GM18867 (cell line): ENCODE measurements at regions not wholly inside any gene's neighbourhood (a gene's known extent, or its start where the extent isn't known, plus 50 kb on each side); places are given as distances from the start of the nearest gene placed in this dataset.
"Not testable (repeated sequence)": the region's sequence is repeated elsewhere in the genome, so short reads cannot be mapped to it uniquely, and the experiment has no call there.

Source experiments
- ATAC-seq: cut with Tn5 transposase; IDR thresholded peaks from one replicate; pipeline ENCODE4 v1.9.1; 2021; ENCODE audit warnings: mild to moderate bottlenecking, moderate library complexity; ENCODE audit not compliant: unreplicated experiment

DNA sequence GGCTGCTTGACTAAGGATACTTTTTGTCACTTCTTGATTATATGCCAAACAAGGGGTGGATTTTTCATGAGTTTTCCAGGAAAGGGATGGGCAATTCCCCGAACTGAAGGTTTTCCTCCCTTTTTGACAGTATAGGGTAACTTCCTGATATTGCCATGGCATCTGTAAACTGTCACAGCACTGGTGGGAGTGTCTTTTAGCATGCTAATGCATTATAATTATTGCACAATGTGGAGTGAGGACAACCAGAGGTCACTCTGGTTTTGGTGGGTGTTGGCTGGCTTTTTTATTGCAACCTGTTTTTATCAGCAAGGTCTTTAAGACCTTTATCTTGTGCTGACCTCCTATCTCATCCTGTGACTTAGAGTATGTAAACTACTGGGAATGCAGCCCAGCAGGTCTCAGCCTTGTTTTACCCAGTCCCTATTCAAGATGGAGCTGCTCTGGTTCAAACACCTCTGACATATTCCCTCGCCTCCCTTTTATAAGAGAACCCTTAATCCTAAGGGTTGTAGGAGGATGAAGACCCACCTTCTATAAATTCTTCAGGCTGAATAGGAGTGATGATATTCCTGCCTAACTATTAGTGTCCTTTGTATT, 471.2 kb downstream of the ATP23 start:
- ATAC-seq, result no peak

DNA sequence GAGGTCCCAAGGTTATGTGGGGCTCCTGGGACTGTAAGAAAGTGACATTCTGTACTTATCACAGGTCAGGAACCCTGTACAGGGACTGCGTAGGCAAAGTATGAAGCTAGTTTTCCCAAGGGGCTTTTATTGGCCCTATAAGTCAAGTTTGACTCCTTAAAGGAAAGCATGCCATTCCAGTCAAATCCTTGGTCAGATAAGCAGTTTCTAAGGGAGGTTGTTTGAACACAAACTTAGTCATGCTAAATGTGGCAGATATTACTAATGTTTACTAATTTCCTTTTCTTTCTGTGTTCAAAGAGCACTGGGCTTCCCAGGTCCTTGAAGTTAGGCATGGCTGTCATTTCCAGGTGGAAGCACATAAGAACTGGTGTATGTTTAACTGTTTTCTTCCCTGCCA, 472.4 kb downstream of the ATP23 start:
- ATAC-seq, result no peak

DNA sequence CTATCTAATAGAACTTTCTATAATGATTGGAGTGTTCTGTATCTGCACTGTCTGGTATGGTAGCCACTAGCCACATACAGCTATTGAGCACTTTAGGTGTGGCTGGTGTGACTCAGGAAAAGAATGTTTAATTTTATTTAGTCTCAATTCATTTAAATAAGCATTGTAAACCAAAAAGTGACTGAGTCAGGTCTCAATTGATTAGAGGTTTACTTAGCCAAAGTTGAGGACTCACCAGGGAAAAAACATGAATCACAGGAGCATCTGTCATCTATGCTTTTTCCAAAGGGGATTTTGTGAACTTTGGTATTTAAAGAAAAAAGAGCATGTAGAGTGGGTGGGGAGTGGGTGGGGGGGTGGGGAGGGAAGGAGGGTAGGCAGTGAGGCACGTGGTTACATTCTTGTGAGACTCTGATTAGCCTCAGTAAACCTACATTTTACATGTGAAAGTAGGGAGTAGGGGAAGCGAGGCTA, 473.1 kb downstream of the ATP23 start:
- ATAC-seq, result no peak

DNA sequence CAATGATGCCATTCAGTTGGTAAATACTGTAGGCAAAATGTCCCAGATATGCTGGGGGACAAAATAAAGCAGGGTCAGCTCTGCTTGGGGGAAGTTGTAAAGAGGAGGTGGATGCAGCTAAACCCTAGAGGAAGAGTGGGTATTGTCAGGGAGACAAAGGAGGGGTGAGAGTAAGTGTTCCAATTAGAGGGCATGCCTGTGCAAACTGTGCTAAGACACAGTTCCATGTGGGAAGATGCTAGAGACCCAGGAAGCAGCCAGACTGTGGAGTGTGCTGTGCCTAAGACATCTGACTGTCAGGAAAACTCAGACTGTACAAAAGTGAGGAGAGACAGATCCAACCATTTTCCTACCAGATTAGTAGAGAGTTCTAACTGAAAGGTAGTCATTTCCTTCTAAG, 474.3 kb downstream of the ATP23 start:
- ATAC-seq, result no peak

DNA sequence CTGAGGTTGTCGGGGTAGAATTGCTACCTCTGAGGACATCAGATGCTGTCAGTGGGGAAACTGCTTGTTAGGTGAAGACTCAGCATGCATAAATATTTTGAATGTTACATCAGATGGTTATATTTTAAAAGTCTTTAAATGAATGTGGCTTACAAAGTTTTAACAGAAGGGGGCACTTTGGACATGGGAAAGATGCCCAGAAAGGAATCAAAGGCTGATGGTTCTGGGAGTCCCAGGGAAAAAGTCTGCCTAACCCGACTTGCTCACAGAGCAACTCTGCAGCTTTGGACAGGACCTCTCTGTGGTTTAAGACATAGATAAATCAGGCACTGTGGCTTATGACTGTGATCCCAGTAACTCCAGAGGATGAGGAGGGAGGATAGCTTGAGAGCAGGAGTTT, 474.9 kb downstream of the ATP23 start:
- ATAC-seq, result no peak

DNA sequence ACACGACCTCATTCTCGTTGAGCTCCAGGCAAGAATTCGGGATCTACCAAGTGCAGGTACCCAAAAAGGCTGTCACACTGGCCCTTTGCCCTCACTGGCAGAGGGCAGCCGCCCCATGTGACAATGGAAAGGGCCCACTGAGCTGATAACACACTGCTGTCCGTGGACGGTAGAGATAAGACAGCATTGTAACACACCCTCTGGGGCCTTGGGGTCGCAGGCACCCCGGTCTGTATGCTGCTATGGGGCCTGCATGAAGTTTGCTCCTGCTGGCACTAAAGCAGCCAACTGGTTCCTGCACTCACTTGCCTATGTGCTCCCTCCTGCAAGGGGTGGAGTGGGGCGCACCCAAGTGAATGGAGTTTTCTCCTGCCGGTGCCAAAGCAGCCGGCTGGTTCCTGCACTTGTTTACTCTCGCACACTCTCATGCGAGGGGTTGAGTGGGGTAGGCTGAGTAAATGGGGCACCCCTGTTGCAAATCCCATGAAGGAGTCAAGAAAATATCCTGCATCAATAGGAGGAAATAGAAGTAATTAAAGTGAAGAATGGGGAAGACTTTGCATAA, 477.9 kb downstream of the ATP23 start:
- no peak for ATAC-seq

GRCh38 chr12:58419905-58420304, 478.5 kb downstream of the ATP23 start:
- ATAC-seq, result no peak

DNA sequence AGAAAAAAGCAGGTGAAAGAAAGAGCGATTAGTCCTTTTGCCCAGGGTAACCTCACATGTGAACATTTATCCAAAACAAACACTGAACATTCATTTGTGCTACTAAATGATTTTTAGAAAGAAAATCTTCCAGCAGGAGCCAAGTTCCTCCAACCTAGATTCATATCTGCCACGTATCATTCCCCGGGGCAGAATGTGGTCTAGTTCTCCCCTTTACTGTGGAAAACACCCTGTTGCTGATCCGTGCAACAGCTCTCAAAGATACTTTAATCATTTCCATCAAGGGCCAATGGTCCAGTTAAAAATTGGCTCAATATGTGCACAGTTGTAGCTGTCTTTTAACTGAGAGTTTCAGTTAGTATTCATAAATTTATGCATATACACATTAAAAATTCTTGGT, 479.1 kb downstream of the ATP23 start:
- no peak for ATAC-seq

DNA sequence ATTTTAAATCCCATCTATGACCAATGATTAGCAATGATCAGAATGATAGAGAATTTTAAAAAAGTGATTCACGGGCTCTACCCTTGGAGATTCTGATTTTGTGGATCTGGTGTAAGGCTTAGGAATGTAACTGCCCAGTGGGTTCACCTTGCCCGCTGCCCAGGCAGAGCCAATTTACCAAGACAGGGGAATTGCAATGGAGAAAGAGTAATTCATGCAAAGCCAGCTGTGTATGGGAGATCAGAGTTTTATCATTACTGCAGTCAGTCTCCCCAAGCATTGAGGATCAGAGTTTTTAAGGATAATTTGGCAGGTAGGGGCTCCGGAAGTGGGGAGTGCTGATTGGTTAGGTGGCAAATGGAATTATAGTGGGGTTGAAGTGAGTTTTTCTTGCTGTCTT, 480.6 kb downstream of the ATP23 start:
- no peak for ATAC-seq

DNA sequence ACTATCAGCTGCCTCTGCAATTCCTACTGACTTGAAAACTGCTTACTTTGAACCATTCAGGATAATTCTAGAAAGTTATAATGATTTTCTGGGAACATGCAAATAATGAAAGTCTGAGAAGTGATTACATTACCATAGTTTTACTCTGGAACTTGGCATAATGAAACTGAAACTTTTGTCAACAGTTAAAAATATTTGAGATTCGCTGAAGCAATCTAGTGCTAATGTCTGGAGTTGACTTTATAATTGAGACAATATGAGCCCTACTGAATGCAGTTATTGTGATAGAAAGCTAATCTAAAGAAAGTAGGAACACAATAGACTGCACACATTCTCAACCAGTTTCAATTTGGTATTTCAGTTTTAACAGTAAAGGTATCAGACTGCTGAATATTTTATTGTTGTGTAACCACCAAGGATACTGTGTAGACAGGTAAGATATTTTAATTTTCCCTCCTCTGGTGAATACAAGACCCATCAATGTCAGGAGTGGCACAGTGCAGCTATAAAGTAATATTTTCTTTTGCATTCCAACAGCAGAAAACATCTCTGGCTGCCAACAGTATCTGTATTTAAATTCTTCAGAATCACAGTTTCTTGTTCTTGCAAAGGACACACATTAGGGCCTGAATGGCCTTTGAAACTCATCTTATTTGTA, 483.5 kb downstream of the ATP23 start:
- peak; percentile 33 for ATAC-seq

DNA sequence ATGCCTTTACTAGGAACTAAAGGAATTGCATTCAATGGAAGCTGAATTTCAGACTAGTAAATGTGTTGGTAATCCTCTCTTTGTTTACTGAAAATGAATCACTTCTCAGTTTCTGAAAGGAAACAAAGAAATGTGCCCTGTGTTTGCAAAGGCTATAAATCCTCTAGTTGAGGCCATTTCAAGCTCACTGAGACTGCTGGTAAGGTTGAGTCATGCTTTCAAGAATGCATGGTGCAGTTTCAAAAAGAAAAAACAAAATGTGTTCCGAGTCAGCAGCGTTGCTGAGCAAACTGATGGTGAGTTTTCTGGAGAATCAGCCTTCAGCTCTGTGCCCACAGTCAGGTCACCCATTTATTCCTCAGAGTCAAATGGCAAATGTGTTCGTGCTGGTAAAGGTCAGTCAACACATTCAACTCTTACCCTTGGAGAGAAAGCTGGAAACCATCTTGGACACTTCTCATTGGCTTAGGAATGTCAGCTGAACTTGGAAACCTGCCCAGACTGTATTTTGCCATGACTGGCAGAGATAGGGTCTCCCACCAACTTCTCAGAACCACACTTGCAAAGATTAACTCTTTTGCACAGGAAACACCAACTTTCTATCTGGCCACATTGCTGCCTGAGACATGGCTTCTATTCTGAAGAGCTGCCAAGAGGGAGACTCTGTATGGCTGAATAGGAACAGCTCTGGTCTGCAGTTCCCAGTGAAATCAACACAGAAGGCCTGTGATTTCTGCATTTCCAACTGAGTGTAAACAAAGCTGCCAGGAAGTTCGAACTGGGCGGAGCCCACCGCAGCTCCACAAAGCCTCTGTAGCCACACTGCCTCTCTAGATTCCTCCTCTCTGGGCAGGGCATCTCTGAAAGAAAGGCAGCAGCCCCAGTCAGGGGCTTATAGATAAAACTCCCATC, 484.4 kb downstream of the ATP23 start:
- ATAC-seq, result peak; percentile 92

DNA sequence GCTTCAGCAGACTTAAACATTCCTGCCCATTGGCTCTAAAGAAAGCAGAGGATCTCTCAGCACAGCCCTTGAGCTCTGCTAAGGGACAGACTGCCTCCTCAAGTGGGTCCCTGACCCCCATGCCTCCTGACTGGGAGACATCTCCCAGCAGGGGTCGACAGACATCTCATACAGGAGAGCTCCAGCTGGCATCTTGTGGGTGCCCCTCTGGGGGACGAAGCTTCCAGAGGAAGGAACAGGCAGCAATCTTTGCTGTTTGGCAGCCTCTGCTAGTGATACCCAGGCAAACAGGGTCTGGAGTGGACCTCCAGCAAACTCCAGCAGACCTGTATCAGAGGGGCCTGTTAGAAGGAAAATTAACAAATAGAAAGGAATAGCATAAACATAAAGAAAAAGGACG, 485.1 kb downstream of the ATP23 start:
- not testable (repeated sequence) for ATAC-seq

DNA sequence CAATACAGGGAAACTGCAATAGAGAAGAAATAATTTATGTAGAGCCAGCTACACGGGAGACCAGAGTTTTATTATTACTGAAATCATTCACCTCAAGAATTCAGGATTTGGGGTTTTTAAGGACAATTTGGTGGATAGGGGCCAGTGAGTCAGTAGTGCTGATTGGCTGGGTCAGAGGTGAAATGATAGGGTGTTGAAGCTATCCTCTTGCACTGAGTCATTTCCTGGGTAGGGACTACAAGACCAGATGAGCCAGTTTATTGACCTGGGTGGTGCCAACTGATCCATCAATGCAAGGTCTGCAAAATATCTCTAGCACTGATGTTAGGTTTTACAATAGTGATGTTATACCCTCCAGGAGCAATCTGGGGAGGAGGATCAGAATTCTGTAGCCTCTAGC, 486.3 kb downstream of the LRIG3 start:
- no peak for ATAC-seq

DNA sequence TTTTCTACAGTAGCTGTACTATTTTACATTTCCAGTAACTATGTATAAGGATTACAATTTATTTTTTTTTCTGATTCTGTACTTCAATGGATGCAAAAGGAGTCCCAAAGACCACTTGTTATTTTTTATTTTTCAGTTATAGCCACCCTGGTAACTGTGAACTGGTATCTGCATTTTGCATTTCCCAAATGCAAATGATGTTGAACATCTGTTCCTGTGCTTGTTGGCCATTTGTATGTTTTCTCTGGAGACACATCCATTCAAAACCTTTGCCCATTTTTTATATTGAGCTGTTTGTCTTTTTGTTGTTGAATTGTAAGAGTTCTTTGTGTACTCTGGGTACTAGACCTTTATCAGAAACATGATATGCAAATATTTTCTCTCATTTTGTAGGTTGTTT, 485.6 kb downstream of the LRIG3 start:
- ATAC-seq, result no peak

DNA sequence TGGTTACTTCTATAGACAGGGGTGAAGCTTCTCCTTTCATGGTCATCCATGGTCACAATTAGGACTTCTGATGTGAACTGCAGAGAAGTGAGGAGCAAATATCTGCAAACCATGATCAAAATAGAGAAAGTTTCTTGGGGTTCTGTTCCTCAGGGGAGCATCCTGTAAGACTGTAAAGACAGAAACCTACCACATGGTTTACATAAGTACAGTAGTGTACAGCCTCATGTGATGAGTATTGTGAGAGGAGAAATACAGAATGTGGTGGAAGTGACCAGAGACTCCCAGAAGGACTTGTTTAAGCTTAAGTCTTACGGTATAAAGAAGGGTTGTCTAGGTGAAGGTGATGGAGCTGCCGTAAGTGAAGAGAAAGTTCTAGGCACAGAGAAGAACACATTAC, 484.7 kb downstream of the LRIG3 start:
- ATAC-seq, result peak; percentile 88

GRCh38 chr12:58441483-58441882, 478.8 kb downstream of the LRIG3 start:
- no peak for ATAC-seq

DNA sequence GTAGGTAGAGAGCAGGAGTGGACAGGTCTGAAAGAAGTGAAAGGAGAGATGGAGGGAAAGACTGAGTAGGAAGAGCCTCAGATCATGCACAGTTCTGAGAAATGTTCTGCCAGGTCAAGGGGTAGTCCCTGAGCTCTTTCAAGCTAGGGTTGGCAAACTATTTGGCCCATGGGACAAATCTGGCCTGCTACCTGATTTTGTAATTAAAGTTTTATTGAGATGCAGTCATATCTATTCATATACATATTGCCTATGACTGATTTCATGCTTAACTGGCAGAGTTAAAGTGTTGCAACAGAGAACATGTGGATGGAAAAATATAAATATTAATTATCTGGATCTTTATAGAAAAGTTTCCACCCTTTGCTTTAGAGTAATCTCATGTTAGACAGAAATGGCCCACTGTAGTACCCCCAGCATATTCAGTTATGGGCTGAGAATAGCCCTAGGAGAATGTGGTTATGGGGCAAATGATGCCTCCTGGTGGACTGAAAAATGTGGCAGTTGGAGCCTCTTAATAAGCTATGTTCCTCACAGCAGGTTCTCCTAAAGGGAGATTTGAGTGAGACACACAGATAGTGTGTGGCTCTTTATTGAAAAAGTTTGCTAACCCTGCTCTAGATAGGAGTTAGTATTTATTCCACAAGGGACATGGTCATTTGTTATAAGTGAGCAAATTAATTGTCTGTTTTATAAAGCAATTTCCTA, 476.9 kb downstream of the LRIG3 start:
- peak; percentile 89 for ATAC-seq

- ATAC-seq, result no peak
Observed at GRCh38 chr12:58443981-58444371, 476.3 kb downstream of the LRIG3 start.

DNA sequence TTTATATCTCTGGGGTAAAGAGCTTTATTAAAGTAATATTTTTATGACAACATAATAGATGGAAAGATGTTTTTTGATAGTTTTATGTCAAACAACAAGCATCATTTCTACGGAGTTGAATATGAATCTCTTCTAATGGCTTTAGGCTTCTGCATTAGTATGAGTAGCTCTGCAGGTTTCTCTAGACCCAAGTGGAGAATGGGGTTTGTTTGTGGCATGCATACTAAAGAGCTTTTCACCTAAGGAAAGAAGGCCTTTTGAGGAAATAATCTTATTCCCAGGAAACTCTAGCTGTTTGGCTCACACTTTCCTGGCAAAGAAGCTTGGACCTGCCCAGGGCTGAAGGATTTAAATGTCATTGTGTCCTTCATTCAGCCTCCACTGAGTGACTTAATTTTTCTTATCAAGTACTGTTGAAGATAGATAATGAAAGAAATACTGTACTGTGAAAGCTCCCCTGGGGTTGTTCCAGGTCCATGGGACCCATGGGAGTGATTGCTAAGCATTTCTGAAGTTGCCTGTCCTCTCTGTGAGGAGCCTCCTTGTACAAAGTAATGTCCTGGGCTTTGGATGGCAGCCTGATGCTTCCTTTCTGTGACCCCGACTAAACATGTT, 469.3 kb downstream of the LRIG3 start:
- ATAC-seq, result no peak

- no peak for ATAC-seq
Observed at GRCh38 chr12:58452546-58452945, 467.8 kb downstream of the LRIG3 start.
